ENCODE measurements at regions not wholly inside any gene's neighbourhood (a gene's known extent, or its start where the extent isn't known, plus 50 kb on each side); places are given as distances from the start of the nearest gene placed in this dataset.

DNA sequence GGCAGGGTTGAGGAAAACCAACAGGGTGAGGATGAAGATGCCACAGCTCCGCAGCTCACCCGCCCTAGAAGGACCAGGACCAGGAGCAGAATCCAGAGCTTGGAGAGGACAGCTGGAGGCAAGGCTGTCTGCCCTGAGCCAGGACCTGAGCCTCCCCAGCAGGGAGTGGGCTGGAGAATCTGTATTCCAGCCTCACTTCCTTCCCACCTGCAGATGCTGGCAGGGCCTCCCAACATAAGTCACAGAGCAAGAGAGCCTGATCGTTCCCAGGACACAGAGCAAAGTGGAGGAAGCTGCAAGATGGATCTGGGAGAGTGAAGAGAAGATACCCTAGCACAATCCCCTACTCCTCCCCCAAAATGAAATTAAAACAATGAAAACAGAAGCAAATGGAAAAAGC is 61.7 kb upstream of the WASF3 start:
- no peaks in the 10 kb centered on the region for H3K79me2 ChIP-seq (ENCODE audit: control insufficient read depth, insufficient read depth, low read length)
- peaks cover under 1 to 7% of the 10 kb centered on the region in 2 experiments for H3K27me3 ChIP-seq (ENCODE audit: control insufficient read depth in 2 of 2, insufficient read depth in 2 of 2, low read length in 2 of 2)
- no peak overlapping the region for H3K27ac ChIP-seq (ENCODE audit: insufficient read depth, low read depth, low read length)
- no peaks in the 10 kb centered on the region for H4K20me1 ChIP-seq (replicated peaks; ENCODE audit: control insufficient read depth, extremely low read depth, insufficient read depth, low read length)
- FAIRE-seq (no peak), DNase-seq (ENCODE audit: low read depth, low spot score) (no peak)
- H3K4me2 ChIP-seq (ENCODE audit: insufficient read depth, low read length): no peak overlapping the region
- POLR2A ChIA-PET: no interaction called here
- dilution Hi-C loops (cut with MboI; ENCODE audit: extremely low pct_ligation_motif_present, low sequenced_read_pairs) (loop anchor here (25.0 kb wide), 1 partner anchor 192 kb away; no protein-coding TSS in a partner anchor), intact Hi-C loops (cut with micrococcal nuclease) (loop anchor here (1.0 to 5.0 kb wide), 6 partner anchors 87 to 435 kb away; no protein-coding TSS in a partner anchor)
- TF ChIP-seq JUN (IDR thresholded peaks at IDR 0.05; ENCODE audit: borderline replicate concordance, insufficient read depth, insufficient read length, low read depth) (no peak), FOS (IDR thresholded peaks at IDR 0.05; ENCODE audit: borderline replicate concordance, insufficient read depth, low read length) (no peak), MYC (IDR thresholded peaks at IDR 0.05; ENCODE audit: low read depth, low read length) (no peak), POLR2AphosphoS5 (IDR thresholded peaks at IDR 0.05; ENCODE audit: insufficient read depth, low read depth, low read length) (no peak), GATA2 (IDR thresholded peaks at IDR 0.05; ENCODE audit: insufficient read depth, insufficient read length, low read depth, low read length) (no peak), POLR2A (IDR thresholded peaks at IDR 0.05; ENCODE audit: low read depth, low read length) (no peak), EZH2 (IDR thresholded peaks at IDR 0.05; ENCODE audit: borderline replicate concordance, low read depth, low read length, severe bottlenecking) (no peak)
- TF ChIP-seq, protein P1, sequence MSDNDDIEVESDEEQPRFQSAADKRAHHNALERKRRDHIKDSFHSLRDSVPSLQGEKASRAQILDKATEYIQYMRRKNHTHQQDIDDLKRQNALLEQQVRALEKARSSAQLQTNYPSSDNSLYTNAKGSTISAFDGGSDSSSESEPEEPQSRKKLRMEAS (IDR thresholded peaks at IDR 0.05; ENCODE audit: insufficient read depth, insufficient read length): no peak
- TF ChIP-seq, protein P2, sequence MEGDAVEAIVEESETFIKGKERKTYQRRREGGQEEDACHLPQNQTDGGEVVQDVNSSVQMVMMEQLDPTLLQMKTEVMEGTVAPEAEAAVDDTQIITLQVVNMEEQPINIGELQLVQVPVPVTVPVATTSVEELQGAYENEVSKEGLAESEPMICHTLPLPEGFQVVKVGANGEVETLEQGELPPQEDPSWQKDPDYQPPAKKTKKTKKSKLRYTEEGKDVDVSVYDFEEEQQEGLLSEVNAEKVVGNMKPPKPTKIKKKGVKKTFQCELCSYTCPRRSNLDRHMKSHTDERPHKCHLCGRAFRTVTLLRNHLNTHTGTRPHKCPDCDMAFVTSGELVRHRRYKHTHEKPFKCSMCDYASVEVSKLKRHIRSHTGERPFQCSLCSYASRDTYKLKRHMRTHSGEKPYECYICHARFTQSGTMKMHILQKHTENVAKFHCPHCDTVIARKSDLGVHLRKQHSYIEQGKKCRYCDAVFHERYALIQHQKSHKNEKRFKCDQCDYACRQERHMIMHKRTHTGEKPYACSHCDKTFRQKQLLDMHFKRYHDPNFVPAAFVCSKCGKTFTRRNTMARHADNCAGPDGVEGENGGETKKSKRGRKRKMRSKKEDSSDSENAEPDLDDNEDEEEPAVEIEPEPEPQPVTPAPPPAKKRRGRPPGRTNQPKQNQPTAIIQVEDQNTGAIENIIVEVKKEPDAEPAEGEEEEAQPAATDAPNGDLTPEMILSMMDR (IDR thresholded peaks at IDR 0.05; ENCODE audit: extremely low read depth in 1 of 2, insufficient read depth in 1 of 2, low read depth in 1 of 2, low read length in 2 of 2): no peak
- BruUV-seq (replicated peaks): no TSS peak
- no peaks in the 10 kb centered on the region for H3K9me3 ChIP-seq (replicated peaks; ENCODE audit: control insufficient read depth, insufficient read depth, low read length)
- H3K4me3 ChIP-seq (replicated peaks in 1 of 3; ENCODE audit: insufficient read depth in 1 of 3, low read depth in 1 of 3, low read length in 3 of 3): no peak overlapping the region
- H3K9ac ChIP-seq (replicated peaks; ENCODE audit: extremely low read depth, insufficient read depth, low read length): no peak overlapping the region
- CTCF ChIA-PET: interaction anchor here (0.7 to 10.7 kb wide), 11 partner anchors 9 to 1459 kb away, joined by 3 to 213 read pairs (median 4); no protein-coding TSS in a partner anchor
- H2AFZ ChIP-seq (ENCODE audit: low read depth, low read length): no peak overlapping the region
- H3K4me1 ChIP-seq (ENCODE audit: control insufficient read depth, extremely low read depth, insufficient read depth, low read length): peaks cover 7% of the 10 kb centered on the region
- no peaks in the 10 kb centered on the region for H3K9me1 ChIP-seq (replicated peaks; ENCODE audit: control insufficient read depth, extremely low read depth, insufficient read depth, low read length)
- no peaks in the 10 kb centered on the region for H3K36me3 ChIP-seq (ENCODE audit: control insufficient read depth in 2 of 2, extremely low read depth in 1 of 2, insufficient read depth in 2 of 2, low read length in 2 of 2)

Data from endothelial cell of umbilical vein (primary cell).